CD4-positive, CD25-positive, alpha-beta regulatory T cell (primary cell): ENCODE measurements at regions not wholly inside any gene's neighbourhood (a gene's known extent, or its start where the extent isn't known, plus 50 kb on each side); places are given as distances from the start of the nearest gene placed in this dataset.

Experiments used
- ATAC-seq, 2 donors: fragments of 150-1000 bp; cut with Tn5 transposase; one replicate each; pipeline ENCODE4 v1.10.0; 2021; ENCODE audit warnings: low read depth in 2 of 2, moderate number of reproducible peaks in 2 of 2, moderate library complexity in 1 of 2
- DNase-seq, 3 donors: peaks; one replicate each; pipeline versions ENCODE4 v3.0.0 to v3.0.0-alpha.2; 2012 to 2022; ENCODE audit warnings: mixed read lengths in 1 of 3
- H3K27ac ChIP-seq: one replicate; pipeline ENCODE4 v1.7.0; 2013; ENCODE audit warnings: mild to moderate bottlenecking, low read length; ENCODE audit not compliant: insufficient read depth, poor library complexity, severe bottlenecking
- H3K27me3 ChIP-seq: one replicate; pipeline ENCODE4 v1.7.0; 2013; ENCODE audit warnings: low read length; ENCODE audit not compliant: control insufficient read depth, insufficient read depth
- H3K36me3 ChIP-seq: one replicate; pipeline ENCODE4 v1.7.0; 2013; ENCODE audit warnings: mild to moderate bottlenecking, low read length, moderate library complexity; ENCODE audit not compliant: control insufficient read depth, insufficient read depth
- H3K4me1 ChIP-seq: 2 replicates; pipeline ENCODE4 v1.7.0; 2013; ENCODE audit warnings: mild to moderate bottlenecking, low read length; ENCODE audit not compliant: insufficient read depth, control insufficient read depth, poor library complexity, severe bottlenecking
- H3K4me3 ChIP-seq: one replicate; pipeline ENCODE4 v1.7.0; 2013; ENCODE audit warnings: low read depth, mild to moderate bottlenecking, low read length, moderate library complexity
- H3K9me3 ChIP-seq, 2 experiments: 1 replicate in 1 of 2; 2 replicates in 1 of 2; pipeline ENCODE4 v1.7.0; 2013; ENCODE audit warnings: low read length in 2 of 2, mild to moderate bottlenecking in 1 of 2, moderate library complexity in 1 of 2; ENCODE audit not compliant: control insufficient read depth in 2 of 2
- H3K27ac Mint-ChIP-seq, 3 donors: one replicate each; pipeline ENCODE4 v1.8.0; 2020 to 2022; ENCODE audit warnings: mild to moderate bottlenecking in 3 of 3, mixed read lengths in 3 of 3, moderate library complexity in 2 of 3
- H3K27me3 Mint-ChIP-seq: one replicate; pipeline ENCODE4 v1.8.0; 2022; ENCODE audit warnings: mild to moderate bottlenecking, mixed read lengths
- H3K36me3 Mint-ChIP-seq: one replicate; pipeline ENCODE4 v1.8.0; 2020; ENCODE audit warnings: mixed read lengths
- H3K4me1 Mint-ChIP-seq, 4 donors: one replicate each; pipeline ENCODE4 v1.8.0; 2020 to 2022; ENCODE audit warnings: mixed read lengths in 4 of 4, mild to moderate bottlenecking in 1 of 4
- H3K4me3 Mint-ChIP-seq, 4 donors: one replicate each; pipeline ENCODE4 v1.8.0; 2020 to 2022; ENCODE audit warnings: mild to moderate bottlenecking in 4 of 4, mixed read lengths in 4 of 4, moderate library complexity in 3 of 4
- H3K9me3 Mint-ChIP-seq, 7 donors: one replicate each; pipeline ENCODE4 v1.8.0; 2020 to 2022; ENCODE audit warnings: mixed read lengths in 7 of 7, mild to moderate bottlenecking in 3 of 7, moderate library complexity in 2 of 7

DNA sequence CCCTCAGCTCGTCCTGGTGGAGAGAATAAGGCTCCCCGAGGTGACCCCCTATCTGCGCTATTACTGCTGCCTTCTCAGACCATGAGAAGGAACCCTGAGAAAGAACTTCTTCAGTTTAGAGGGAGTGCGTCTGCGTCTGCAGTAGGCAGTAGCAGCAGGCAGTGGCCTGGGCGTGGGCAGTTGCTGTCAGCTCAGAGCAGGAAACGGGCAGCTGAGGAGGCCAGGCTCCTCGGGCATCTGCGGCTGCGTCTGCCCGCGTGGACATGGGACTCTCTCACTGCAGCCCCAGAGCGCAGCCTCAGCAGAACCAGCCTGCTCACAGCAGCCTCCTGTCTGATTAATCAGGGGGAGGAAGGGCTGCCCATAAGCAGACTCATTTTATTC is 49.8 kb upstream of the FCN1 start:
- no peak for ATAC-seq
- Mint-ChIP-seq H3K36me3 (no peaks in the 10 kb centered on the region), H3K4me3 (no peak overlapping the region), H3K9me3 (no peaks in the 10 kb centered on the region), H3K27ac (no peak overlapping the region), H3K4me1 (no peaks in the 10 kb centered on the region), H3K27me3 (peaks cover under 1% of the 10 kb centered on the region)
- no peaks in the 10 kb centered on the region for H3K36me3 ChIP-seq
- H3K9me3 ChIP-seq: no peaks in the 10 kb centered on the region
- no peaks in the 10 kb centered on the region for H3K27me3 ChIP-seq
- no peaks in the 10 kb centered on the region for H3K4me1 ChIP-seq
- DNase-seq: no peak
- no peak overlapping the region for H3K27ac ChIP-seq
- H3K4me3 ChIP-seq: no peak overlapping the region

DNA sequence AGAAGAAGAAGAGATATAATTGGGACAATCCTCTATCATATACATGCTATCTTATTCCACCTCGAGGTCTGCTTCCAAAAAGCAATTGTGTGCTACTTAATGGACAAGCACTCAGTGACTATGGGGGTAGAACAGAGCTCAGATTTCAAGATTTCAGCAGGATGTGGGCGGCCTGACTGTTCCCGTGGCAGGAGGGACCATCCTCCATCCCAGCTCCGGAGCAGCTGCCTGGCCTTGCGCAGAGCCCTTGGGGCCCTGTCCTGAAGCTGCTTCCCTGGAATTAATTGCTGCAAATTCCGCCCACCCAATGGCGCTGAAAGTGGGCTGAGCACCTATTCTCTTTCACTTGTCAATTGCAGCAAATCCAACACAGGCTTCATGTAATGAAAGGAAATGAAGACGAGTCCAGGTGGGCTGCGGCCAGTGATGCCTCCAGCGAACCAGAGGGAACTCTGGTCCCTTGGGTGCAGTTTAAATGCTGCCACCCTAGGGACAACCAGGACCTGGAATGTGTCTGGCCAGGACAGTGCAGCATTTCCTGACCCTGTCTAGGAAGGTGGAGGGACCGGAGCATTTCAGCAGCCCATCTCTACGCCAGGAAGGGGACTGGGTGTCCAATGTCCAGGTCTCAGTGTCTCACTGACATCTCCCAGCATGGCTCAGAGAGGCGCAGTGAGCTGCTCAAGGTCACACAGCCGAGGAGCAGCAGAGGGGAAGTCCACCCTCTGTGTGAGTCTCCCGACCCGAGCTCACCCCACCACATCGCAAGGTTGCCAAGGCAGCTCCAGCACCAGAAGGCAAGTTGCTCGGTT is 50.5 kb upstream of the FCN1 start:
- no peaks in the 10 kb centered on the region for H3K36me3 Mint-ChIP-seq
- Histone ChIP-seq H3K36me3 (no peaks in the 10 kb centered on the region), H3K27ac (no peak overlapping the region), H3K4me3 (no peak overlapping the region), H3K4me1 (no peaks in the 10 kb centered on the region), H3K9me3 (no peaks in the 10 kb centered on the region), H3K27me3 (no peaks in the 10 kb centered on the region)
- no peak overlapping the region for H3K4me3 Mint-ChIP-seq
- DNase-seq (no peak), ATAC-seq (no peak)
- H3K9me3 Mint-ChIP-seq: no peaks in the 10 kb centered on the region
- H3K27ac Mint-ChIP-seq: no peak overlapping the region
- peaks cover 4% of the 10 kb centered on the region for H3K27me3 Mint-ChIP-seq
- no peaks in the 10 kb centered on the region for H3K4me1 Mint-ChIP-seq

DNA sequence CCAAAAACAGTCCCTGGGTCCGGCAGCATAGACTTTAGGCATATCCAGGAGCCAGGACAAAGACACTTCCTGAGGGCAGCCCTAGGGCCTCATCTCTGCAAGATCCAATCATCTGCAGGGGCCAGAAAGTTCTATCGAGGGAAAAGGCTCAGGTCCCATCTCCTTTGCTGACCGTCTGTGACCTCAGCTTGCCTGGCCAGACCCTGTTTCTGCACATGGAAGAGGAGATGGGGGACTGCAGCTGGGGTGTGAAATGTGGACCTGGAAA is 51.0 kb upstream of the FCN1 start:
- H3K36me3 ChIP-seq: no peaks in the 10 kb centered on the region
- no peaks in the 10 kb centered on the region for H3K36me3 Mint-ChIP-seq
- H3K27me3 Mint-ChIP-seq: peaks cover 4% of the 10 kb centered on the region
- ATAC-seq (no peak), DNase-seq (no peak)
- H3K4me1 ChIP-seq: no peaks in the 10 kb centered on the region
- no peaks in the 10 kb centered on the region for H3K9me3 ChIP-seq
- no peak overlapping the region for H3K27ac ChIP-seq
- H3K4me3 ChIP-seq: no peak overlapping the region
- no peak overlapping the region for H3K4me3 Mint-ChIP-seq
- H3K27me3 ChIP-seq: no peaks in the 10 kb centered on the region
- H3K4me1 Mint-ChIP-seq: no peaks in the 10 kb centered on the region
- H3K27ac Mint-ChIP-seq: no peak overlapping the region
- no peaks in the 10 kb centered on the region for H3K9me3 Mint-ChIP-seq

DNA sequence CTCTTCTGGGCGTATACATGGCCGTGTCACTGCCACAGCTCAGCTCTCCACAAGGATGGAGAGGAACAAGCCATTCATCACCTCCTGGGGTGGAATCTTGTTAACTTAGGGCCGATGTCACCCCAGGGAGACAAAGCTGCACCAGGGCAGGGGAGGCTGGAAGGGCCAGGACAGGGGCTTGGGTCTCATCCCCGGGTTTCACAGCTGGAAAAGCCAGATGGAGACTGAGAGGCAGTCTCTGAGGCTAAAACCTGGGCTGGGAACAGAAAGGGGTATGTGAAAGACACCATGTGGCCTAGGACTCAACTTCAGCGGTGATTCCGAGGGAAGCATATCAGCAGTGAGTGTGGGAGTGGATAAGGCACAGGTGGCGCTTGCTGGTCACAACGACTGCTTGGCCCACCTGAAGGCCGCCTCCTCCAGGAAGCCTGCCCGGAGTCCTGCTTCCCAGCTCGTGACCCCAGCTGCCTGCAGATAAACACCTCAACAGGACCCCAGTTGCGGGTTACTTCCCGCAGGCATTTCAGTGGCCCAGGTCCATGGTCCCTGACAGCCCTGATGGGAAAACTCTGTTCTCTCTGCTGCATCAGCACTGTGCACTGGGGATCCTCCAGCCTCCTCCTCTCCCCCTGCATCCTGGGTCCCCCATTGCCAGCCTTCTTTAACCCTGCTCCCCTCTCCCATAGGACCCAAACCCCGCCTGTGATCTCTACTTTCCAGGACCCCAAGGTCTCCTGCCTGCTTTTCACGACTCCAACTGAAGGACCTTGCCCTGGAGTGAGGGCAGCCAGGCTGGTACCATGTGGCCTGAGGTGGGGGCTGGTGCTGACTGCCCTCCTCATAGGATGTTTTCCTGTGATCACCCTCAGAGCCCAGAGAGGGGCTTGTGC is 51.7 kb upstream of the FCN1 start:
- H3K27ac ChIP-seq: no peak overlapping the region
- H3K4me1 Mint-ChIP-seq: no peaks in the 10 kb centered on the region
- H3K4me3 Mint-ChIP-seq: no peak overlapping the region
- H3K36me3 ChIP-seq: no peaks in the 10 kb centered on the region
- peaks cover 4% of the 10 kb centered on the region for H3K27me3 Mint-ChIP-seq
- H3K27ac Mint-ChIP-seq: no peak overlapping the region
- no peaks in the 10 kb centered on the region for H3K9me3 Mint-ChIP-seq
- H3K4me3 ChIP-seq: no peak overlapping the region
- no peaks in the 10 kb centered on the region for H3K27me3 ChIP-seq
- no peak for DNase-seq
- no peak for ATAC-seq
- H3K9me3 ChIP-seq: no peaks in the 10 kb centered on the region
- no peaks in the 10 kb centered on the region for H3K36me3 Mint-ChIP-seq
- H3K4me1 ChIP-seq: no peaks in the 10 kb centered on the region

GRCh38 chr9:134970198-134970597 is 52.5 kb upstream of the FCN1 start:
- no peaks in the 10 kb centered on the region for H3K36me3 Mint-ChIP-seq
- no peak overlapping the region for H3K4me3 ChIP-seq
- peaks cover 4% of the 10 kb centered on the region for H3K27me3 Mint-ChIP-seq
- no peak overlapping the region for H3K27ac ChIP-seq
- H3K9me3 ChIP-seq: no peaks in the 10 kb centered on the region
- no peak overlapping the region for H3K4me3 Mint-ChIP-seq
- H3K9me3 Mint-ChIP-seq: no peaks in the 10 kb centered on the region
- no peaks in the 10 kb centered on the region for H3K4me1 ChIP-seq
- no peaks in the 10 kb centered on the region for H3K36me3 ChIP-seq
- no peak for DNase-seq
- H3K27me3 ChIP-seq: no peaks in the 10 kb centered on the region
- H3K27ac Mint-ChIP-seq: no peak overlapping the region
- no peak for ATAC-seq
- no peaks in the 10 kb centered on the region for H3K4me1 Mint-ChIP-seq

- H3K9me3 ChIP-seq: no peaks in the 10 kb centered on the region
- Mint-ChIP-seq H3K4me3 (no peak overlapping the region), H3K4me1 (no peaks in the 10 kb centered on the region), H3K9me3 (no peaks in the 10 kb centered on the region), H3K36me3 (no peaks in the 10 kb centered on the region), H3K27ac (no peak overlapping the region), H3K27me3 (peaks cover 4% of the 10 kb centered on the region)
- no peaks in the 10 kb centered on the region for H3K4me1 ChIP-seq
- H3K27ac ChIP-seq: no peak overlapping the region
- H3K4me3 ChIP-seq: no peak overlapping the region
- DNase-seq (no peak), ATAC-seq (no peak)
- no peaks in the 10 kb centered on the region for H3K27me3 ChIP-seq
- no peaks in the 10 kb centered on the region for H3K36me3 ChIP-seq
Observed at GRCh38 chr9:134970719-134971118, 53.0 kb upstream of the FCN1 start.

DNA sequence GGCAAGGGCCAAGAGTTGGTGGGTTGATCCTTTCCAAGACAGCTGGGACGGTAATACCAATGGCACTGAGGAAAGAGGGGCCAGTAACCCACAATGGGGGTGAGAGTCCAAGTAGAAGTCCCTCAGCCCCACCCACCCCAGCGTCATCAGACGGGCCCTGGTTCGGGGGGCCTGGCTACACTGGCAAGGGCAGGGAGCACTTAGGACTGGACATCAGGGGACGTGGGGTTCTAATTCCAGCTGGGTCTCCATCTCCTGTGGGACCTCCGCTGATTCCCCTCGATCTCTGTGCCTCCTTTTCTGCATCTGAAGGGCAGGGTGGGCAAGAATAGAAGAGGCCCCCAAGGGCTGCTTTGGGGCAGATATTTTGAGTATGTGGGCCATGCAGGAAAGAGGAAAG is 53.5 kb upstream of the FCN1 start:
- H3K9me3 ChIP-seq: no peaks in the 10 kb centered on the region
- no peaks in the 10 kb centered on the region for H3K4me1 ChIP-seq
- H3K27me3 ChIP-seq: no peaks in the 10 kb centered on the region
- H3K36me3 ChIP-seq: no peaks in the 10 kb centered on the region
- Mint-ChIP-seq H3K27ac (no peak overlapping the region), H3K27me3 (peaks cover 4% of the 10 kb centered on the region), H3K4me3 (no peak overlapping the region), H3K9me3 (no peaks in the 10 kb centered on the region), H3K36me3 (no peaks in the 10 kb centered on the region), H3K4me1 (no peaks in the 10 kb centered on the region)
- no peak overlapping the region for H3K27ac ChIP-seq
- ATAC-seq: no peak
- no peak overlapping the region for H3K4me3 ChIP-seq
- no peak for DNase-seq

GRCh38 chr9:134971696-134972095 is 54.0 kb upstream of the FCN1 start:
- H3K36me3 Mint-ChIP-seq: no peaks in the 10 kb centered on the region
- no peak overlapping the region for H3K4me3 ChIP-seq
- H3K27ac ChIP-seq: no peak overlapping the region
- no peaks in the 10 kb centered on the region for H3K9me3 Mint-ChIP-seq
- H3K27me3 ChIP-seq: no peaks in the 10 kb centered on the region
- DNase-seq (no peak), ATAC-seq (no peak)
- no peak overlapping the region for H3K27ac Mint-ChIP-seq
- peaks cover 4% of the 10 kb centered on the region for H3K27me3 Mint-ChIP-seq
- no peaks in the 10 kb centered on the region for H3K4me1 Mint-ChIP-seq
- no peaks in the 10 kb centered on the region for H3K36me3 ChIP-seq
- no peaks in the 10 kb centered on the region for H3K9me3 ChIP-seq
- no peaks in the 10 kb centered on the region for H3K4me1 ChIP-seq
- no peak overlapping the region for H3K4me3 Mint-ChIP-seq
